GM21737 (cell line): ENCODE measurements at regions not wholly inside any gene's neighbourhood (a gene's known extent, or its start where the extent isn't known, plus 50 kb on each side); places are given as distances from the start of the nearest gene placed in this dataset.

Source experiments
- ATAC-seq: cut with Tn5 transposase; IDR thresholded peaks from one replicate; pipeline ENCODE4 v1.9.1; 2021; ENCODE audit warnings: mild to moderate bottlenecking, moderate library complexity; ENCODE audit not compliant: unreplicated experiment

DNA sequence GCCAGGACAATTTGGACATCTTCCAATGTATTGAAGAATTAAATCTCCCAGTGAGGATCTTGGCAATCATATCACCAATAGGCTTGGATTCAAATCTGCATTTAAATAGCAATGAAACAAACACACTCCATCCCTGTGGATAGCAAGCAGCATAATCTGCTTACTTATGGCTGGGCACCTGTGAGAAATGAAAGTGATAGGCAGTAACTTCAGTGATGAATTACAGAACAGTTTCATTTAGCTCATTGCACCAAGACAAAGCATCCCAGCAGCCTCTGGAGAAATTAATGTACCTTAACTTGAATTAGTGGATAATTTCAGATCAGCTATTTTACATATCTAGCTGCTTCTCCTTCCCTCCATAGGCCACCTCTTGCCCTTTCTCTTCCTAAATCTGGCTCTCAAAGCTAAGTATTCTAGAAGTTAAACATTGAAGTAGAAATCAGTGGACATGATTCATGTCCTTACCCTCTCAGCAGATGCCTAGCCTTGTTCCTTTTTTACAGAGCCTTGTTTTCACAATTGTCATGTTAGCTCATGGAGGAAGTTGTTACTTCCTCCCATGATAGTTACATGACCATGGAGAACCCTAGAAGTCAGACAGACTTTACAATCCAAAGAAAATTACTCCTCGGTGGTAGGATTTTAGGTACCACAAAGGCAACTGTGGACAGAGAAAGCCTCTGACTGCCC is 88.5 kb upstream of the TACR1 start:
- ATAC-seq: no peak

GRCh38 chr2:75284345-75284744 is 85.0 kb upstream of the TACR1 start:
- ATAC-seq: no peak

- ATAC-seq: no peak
Observed at GRCh38 chr2:75278821-75279379, 79.6 kb upstream of the TACR1 start.

GRCh38 chr2:75278314-75278713 is 79.0 kb upstream of the TACR1 start:
- ATAC-seq: no peak

DNA sequence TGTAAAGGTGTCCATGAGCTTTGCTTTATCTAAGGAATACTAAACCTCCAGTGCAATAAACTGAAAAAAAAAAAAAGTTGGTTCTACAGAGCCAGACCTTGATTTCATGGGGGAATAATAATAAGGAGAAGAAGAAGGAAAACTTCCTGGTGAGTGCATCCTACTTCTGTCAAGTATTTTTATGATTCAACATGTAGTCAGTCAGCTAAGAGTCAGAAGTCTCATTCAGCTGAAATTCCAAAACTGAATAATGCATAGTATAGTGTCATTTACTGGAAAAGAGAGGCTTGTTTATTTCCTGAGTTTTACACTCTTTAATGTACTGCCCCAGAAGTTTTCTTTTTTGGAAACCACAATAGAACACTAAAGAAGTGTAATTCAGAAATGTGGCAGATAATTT is 77.8 kb upstream of the TACR1 start:
- ATAC-seq: no peak

- no peak for ATAC-seq
Observed at GRCh38 chr2:75276093-75277029, 77.0 kb upstream of the TACR1 start.

- no peak for ATAC-seq
Observed at GRCh38 chr2:75274936-75275335, 75.6 kb upstream of the TACR1 start.

- no peak for ATAC-seq
Observed at GRCh38 chr2:75268112-75268511, 68.8 kb upstream of the TACR1 start.

DNA sequence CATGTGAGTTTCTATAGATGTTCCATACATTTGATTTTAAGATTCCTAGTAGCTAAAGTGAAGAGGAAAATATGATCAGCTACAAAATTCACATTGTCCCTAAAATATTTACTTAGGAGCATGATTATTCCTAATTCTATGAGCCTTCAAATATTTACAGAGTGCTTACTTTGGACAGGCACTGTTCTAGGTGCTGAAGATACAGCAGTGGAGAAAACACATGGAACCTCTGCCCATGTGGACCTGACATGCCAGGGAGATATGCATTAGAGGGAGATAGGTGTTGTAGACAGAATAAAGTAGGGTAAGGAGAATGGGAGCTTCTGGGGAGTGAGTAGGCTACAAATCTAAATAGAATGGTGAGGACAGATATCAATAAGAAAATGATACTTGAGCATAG is 62.6 kb upstream of the TACR1 start:
- no peak for ATAC-seq

DNA sequence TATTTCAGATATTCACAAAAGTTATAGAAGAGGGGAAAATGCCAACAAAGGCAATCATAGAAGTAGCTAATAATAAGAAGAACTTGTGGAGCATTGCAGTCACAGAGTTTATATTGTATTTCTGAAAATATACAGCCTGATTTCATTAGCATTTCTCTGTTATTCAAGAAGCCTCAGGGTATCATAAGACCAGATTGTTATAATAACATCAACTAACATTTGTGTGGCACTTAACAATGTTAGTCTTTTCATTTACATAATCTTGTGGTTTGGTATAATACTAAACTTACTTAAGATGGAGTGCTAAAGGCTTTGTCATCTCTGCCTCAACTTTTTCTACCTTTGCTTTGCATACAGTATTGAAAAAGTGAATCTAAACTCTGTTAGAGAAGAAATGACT is 61.6 kb upstream of the TACR1 start:
- ATAC-seq: no peak

GRCh38 chr2:75258620-75259019 is 59.3 kb upstream of the TACR1 start:
- no peak for ATAC-seq

GRCh38 chr2:75256485-75256884 is 57.2 kb upstream of the TACR1 start:
- no peak for ATAC-seq

- no peak for ATAC-seq
Observed at GRCh38 chr2:75253526-75253925, 54.2 kb upstream of the TACR1 start.

- ATAC-seq: no peak
Observed at GRCh38 chr2:75251896-75252295, 52.6 kb upstream of the TACR1 start.
